Nephron progenitor cell (in vitro differentiated cells): ENCODE measurements at regions not wholly inside any gene's neighbourhood (a gene's known extent, or its start where the extent isn't known, plus 50 kb on each side); places are given as distances from the start of the nearest gene placed in this dataset.
"Not testable (repeated sequence)": the region's sequence is repeated elsewhere in the genome, so short reads cannot be mapped to it uniquely, and the experiment has no call there.

Experiments
- DNase-seq: peaks from one replicate; pipeline ENCODE4 v3.0.0; 2021
- H3K27ac Mint-ChIP-seq: 2 replicates; pipeline ENCODE4 v1.8.0; 2021; ENCODE audit warnings: mild to moderate bottlenecking, moderate library complexity, mixed read lengths
- H3K27me3 Mint-ChIP-seq: 2 replicates; pipeline ENCODE4 v1.8.0; 2021; ENCODE audit warnings: mild to moderate bottlenecking, low read depth, mixed read lengths; ENCODE audit not compliant: poor library complexity
- H3K36me3 Mint-ChIP-seq: 2 replicates; pipeline ENCODE4 v1.8.0; 2021; ENCODE audit warnings: low read depth, mixed read lengths
- H3K4me1 Mint-ChIP-seq: 2 replicates; pipeline ENCODE4 v1.8.0; 2021; ENCODE audit warnings: mixed read lengths
- H3K4me3 Mint-ChIP-seq: 2 replicates; pipeline ENCODE4 v1.8.0; 2021; ENCODE audit warnings: mild to moderate bottlenecking, moderate library complexity, mixed read lengths
- H3K9me3 Mint-ChIP-seq: 2 replicates; pipeline ENCODE4 v1.8.0; 2021; ENCODE audit warnings: mild to moderate bottlenecking, moderate library complexity, mixed read lengths
- TF ChIP-seq, protein P1 (sequence below): fragments of 200-600 bp; sonication (generic); IDR thresholded peaks from 2 replicates; pipeline ENCODE4 v1.5.0; 2021; ENCODE audit warnings: antibody characterized with exemption

DNA sequence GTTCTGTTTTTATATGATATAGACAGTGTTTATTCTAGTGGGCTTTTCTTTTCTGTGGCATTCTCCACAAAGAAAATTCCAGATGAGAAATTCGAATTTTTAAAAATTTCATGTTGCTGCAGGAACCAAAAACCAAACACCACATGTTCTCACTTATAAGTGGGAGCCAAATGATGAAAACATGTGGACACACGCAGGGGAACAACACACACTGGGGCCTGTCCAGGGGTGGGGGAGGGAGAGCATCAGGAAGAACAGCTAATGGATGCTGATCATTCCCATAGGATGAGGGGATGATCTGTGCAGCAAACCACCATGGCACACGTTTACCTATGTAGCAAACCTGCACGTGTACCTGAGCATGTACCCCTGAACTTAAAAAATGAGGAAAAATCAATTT lies 499.0 kb upstream of the SLC35B3 start:
- DNase-seq, result no peak
- Mint-ChIP-seq H3K36me3 (no peaks in the 10 kb centered on the region), H3K27ac (peak overlapping the region; percentile 71), H3K27me3 (no peaks in the 10 kb centered on the region), H3K4me3 (no peak overlapping the region), H3K4me1 (peaks cover 26% of the 10 kb centered on the region), H3K9me3 (peaks cover 3% of the 10 kb centered on the region)
- TF ChIP-seq, protein P1, sequence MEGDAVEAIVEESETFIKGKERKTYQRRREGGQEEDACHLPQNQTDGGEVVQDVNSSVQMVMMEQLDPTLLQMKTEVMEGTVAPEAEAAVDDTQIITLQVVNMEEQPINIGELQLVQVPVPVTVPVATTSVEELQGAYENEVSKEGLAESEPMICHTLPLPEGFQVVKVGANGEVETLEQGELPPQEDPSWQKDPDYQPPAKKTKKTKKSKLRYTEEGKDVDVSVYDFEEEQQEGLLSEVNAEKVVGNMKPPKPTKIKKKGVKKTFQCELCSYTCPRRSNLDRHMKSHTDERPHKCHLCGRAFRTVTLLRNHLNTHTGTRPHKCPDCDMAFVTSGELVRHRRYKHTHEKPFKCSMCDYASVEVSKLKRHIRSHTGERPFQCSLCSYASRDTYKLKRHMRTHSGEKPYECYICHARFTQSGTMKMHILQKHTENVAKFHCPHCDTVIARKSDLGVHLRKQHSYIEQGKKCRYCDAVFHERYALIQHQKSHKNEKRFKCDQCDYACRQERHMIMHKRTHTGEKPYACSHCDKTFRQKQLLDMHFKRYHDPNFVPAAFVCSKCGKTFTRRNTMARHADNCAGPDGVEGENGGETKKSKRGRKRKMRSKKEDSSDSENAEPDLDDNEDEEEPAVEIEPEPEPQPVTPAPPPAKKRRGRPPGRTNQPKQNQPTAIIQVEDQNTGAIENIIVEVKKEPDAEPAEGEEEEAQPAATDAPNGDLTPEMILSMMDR, result no peak

DNA sequence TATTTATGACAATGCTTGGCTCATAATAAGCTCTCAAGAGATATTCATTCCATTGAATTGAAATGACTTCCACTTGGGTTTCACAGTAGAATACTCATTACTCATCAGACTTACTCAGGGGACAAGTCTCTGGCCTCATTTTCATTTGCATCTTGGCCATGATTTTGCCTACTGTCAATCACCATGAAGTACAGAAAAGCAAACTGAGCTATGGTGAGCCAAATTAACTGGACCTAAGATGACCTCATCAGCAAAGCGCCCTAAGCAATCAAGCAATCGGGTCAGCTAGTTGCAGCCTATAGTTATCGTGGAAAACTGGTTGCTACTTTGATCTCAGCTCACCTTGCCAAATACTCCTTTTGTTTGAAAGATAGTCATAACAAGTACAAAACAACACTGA lies 494.7 kb upstream of the SLC35B3 start:
- TF ChIP-seq, protein P1, result no peak
- Mint-ChIP-seq H3K36me3 (no peaks in the 10 kb centered on the region), H3K9me3 (no peaks in the 10 kb centered on the region)

DNA sequence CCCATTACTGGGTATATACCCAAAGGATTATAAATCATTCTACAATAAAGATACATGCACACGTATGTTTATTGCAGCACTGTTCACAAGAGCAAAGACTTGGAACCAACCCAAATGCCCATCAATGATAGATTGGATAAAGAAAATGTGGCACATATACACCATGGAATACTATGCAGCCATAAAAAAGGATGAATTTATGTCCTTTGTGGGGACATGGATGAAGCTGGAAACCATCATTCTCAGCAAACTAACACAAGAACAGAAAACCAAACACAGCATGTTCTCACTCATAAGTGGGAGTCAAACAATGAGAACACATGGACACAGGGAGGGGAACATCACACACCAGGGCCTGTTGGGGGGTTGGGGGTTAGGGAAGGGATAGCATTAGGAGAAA lies 484.9 kb upstream of the SLC35B3 start:
- not testable (repeated sequence) for H3K36me3 Mint-ChIP-seq, H3K27ac Mint-ChIP-seq, H3K9me3 Mint-ChIP-seq, H3K4me3 Mint-ChIP-seq, H3K4me1 Mint-ChIP-seq, DNase-seq
- H3K27me3 Mint-ChIP-seq, result peaks cover 17% of the 10 kb centered on the region

More for the DNA sequence above, 494.7 kb upstream of the SLC35B3 start:
- Mint-ChIP-seq H3K27ac (no peak overlapping the region), H3K27me3 (peaks cover 7% of the 10 kb centered on the region), H3K4me3 (no peak overlapping the region), H3K4me1 (peaks cover 10% of the 10 kb centered on the region)
- DNase-seq, result no peak

DNA sequence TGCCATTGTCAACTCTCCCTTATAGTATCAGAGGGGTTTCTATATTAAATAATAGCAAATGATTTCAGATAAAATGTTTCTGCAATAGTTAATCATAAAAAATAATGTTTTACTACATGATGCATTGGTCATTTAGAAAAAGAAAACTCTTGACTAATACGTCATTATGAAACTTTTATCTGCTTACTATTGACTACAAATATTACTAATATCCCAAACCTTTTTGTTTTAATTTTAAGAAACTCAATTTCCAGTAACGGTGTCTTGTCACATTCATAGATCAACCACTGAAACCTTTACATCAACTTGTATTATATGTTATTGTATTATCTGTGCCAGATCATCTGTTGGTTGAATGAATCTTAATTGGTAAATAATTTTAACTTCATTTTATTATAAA lies 482.9 kb upstream of the SLC35B3 start:
- no peaks in the 10 kb centered on the region for H3K4me1 Mint-ChIP-seq

DNA sequence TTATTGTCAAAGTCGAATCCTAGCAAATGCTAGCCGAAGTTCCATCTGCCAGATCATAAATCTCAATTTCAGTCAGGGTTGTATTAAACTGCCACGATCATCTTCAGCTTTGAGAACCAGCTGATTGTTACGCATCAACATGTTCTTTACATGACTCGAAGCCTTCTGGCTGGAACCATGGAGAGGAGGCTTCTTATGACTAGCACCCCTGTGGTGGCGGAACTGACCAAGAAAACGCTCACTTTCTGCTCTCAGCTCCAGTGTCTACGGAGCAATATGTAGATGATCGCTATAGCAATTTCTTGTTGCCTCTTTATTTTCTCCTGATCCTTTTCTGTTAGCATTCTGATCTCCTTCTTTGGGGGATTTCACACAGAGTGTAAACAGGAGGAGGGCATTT lies 479.4 kb upstream of the SLC35B3 start:
- no peak for DNase-seq
- TF ChIP-seq, protein P1, result no peak
- peaks cover 40% of the 10 kb centered on the region for H3K9me3 Mint-ChIP-seq
- no peaks in the 10 kb centered on the region for H3K36me3 Mint-ChIP-seq
- no peaks in the 10 kb centered on the region for H3K4me1 Mint-ChIP-seq
- no peak overlapping the region for H3K27ac Mint-ChIP-seq
- H3K27me3 Mint-ChIP-seq, result peaks cover 4% of the 10 kb centered on the region
- no peak overlapping the region for H3K4me3 Mint-ChIP-seq

More for the DNA sequence above, 482.9 kb upstream of the SLC35B3 start:
- Mint-ChIP-seq H3K36me3 (no peaks in the 10 kb centered on the region), H3K27ac (no peak overlapping the region), H3K27me3 (peaks cover 11% of the 10 kb centered on the region), H3K9me3 (peaks cover 18% of the 10 kb centered on the region), H3K4me3 (no peak overlapping the region)
- TF ChIP-seq, protein P1, result no peak
- no peak for DNase-seq

DNA sequence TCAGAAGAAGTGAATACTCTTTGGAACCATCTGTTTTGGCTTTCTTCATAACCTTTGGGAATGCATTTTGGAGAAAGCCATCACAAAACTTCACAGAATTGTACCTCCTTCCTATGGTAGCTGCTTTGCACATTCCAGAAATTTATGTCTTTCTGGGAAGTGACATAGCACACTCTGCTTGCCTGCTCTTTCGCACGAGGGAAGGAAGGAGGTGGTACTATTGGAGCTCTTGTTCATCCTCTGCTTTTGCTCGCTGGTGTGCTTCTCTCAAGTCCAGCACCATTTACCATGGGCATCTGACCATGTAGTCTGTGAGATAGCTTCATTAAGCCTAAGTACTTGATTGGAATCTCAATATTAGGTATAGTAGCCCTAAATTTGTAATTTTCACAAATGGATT lies 473.3 kb upstream of the SLC35B3 start:
- TF ChIP-seq, protein P1, result no peak
- Mint-ChIP-seq H3K9me3 (peaks cover 28% of the 10 kb centered on the region), H3K27ac (no peak overlapping the region), H3K27me3 (no peaks in the 10 kb centered on the region), H3K4me1 (peaks cover 12% of the 10 kb centered on the region), H3K36me3 (no peaks in the 10 kb centered on the region), H3K4me3 (no peak overlapping the region)
- no peak for DNase-seq
